ENCODE measurements at regions not wholly inside any gene's neighbourhood (a gene's known extent, or its start where the extent isn't known, plus 50 kb on each side); places are given as distances from the start of the nearest gene placed in this dataset.
A peak's percentile ranks its signal among the peaks of the same experiment; 100 is the strongest.

- H3K4me3 Mint-ChIP-seq (ENCODE audit: unreplicated experiment) = no peak overlapping the region
These were observed 77.0 kb downstream of the NPY start for GRCh38 chr7:24361001-24361400.

GRCh38 chr7:24365606-24366005 lies 81.6 kb downstream of the NPY start:
- no peak for DNase-seq (ENCODE audit: unreplicated experiment)
- Mint-ChIP-seq H3K4me1 (ENCODE audit: insufficient read depth, unreplicated experiment) (no peaks in the 10 kb centered on the region), H3K9me3 (ENCODE audit: unreplicated experiment) (no peaks in the 10 kb centered on the region), H3K27ac (ENCODE audit: low read depth, unreplicated experiment) (no peak overlapping the region), H3K27me3 (ENCODE audit: insufficient read depth, unreplicated experiment) (peaks cover 13% of the 10 kb centered on the region), H3K36me3 (ENCODE audit: insufficient read depth, unreplicated experiment) (no peaks in the 10 kb centered on the region), H3K4me3 (ENCODE audit: unreplicated experiment) (no peak overlapping the region)
- ChIA-PET CTCF (interaction anchor here (1.0 kb wide), 2 partner anchors 15 to 796 kb away, joined by 3 to 7 read pairs; no protein-coding TSS in a partner anchor), POLR2A (no interaction called here)
- no peak for TF ChIP-seq CTCF (IDR thresholded peaks at IDR 0.05; ENCODE audit: unreplicated experiment)
- no TSS peak for BruUV-seq (replicated peaks)
- intact Hi-C loops (cut with micrococcal nuclease) = no loop called here

More at GRCh38 chr7:24361001-24361400, 77.0 kb downstream of the NPY start:
- Mint-ChIP-seq H3K27ac (ENCODE audit: low read depth, unreplicated experiment) (no peak overlapping the region), H3K27me3 (ENCODE audit: insufficient read depth, unreplicated experiment) (peaks cover 13% of the 10 kb centered on the region), H3K36me3 (ENCODE audit: insufficient read depth, unreplicated experiment) (no peaks in the 10 kb centered on the region), H3K9me3 (ENCODE audit: unreplicated experiment) (no peaks in the 10 kb centered on the region), H3K4me1 (ENCODE audit: insufficient read depth, unreplicated experiment) (no peaks in the 10 kb centered on the region)
- DNase-seq (ENCODE audit: unreplicated experiment) = no peak
- no peak for TF ChIP-seq CTCF (IDR thresholded peaks at IDR 0.05; ENCODE audit: unreplicated experiment)
- CTCF ChIA-PET = interaction anchor here (0.6 kb wide), 1 partner anchor 17 kb away, joined by 3 read pairs; no protein-coding TSS in a partner anchor
- intact Hi-C loops (cut with micrococcal nuclease) = no loop called here
- POLR2A ChIA-PET = no interaction called here
- no TSS peak for BruUV-seq (replicated peaks)

- peaks cover 5% of the 10 kb centered on the region for H3K27me3 Mint-ChIP-seq (ENCODE audit: insufficient read depth, unreplicated experiment)
- no peaks in the 10 kb centered on the region for H3K9me3 Mint-ChIP-seq (ENCODE audit: unreplicated experiment)
- no peak for TF ChIP-seq CTCF (IDR thresholded peaks at IDR 0.05; ENCODE audit: unreplicated experiment)
- no peak overlapping the region for H3K4me3 Mint-ChIP-seq (ENCODE audit: unreplicated experiment)
- ChIA-PET CTCF (interaction anchor here (0.8 kb wide), 1 partner anchor 467 kb away, joined by 3 read pairs; no protein-coding TSS in a partner anchor), POLR2A (no interaction called here)
- DNase-seq (ENCODE audit: unreplicated experiment) = no peak
- BruUV-seq (replicated peaks) = no TSS peak
- intact Hi-C loops (cut with micrococcal nuclease) = no loop called here
- no peak overlapping the region for H3K27ac Mint-ChIP-seq (ENCODE audit: low read depth, unreplicated experiment)
- H3K36me3 Mint-ChIP-seq (ENCODE audit: insufficient read depth, unreplicated experiment) = no peaks in the 10 kb centered on the region
- no peaks in the 10 kb centered on the region for H3K4me1 Mint-ChIP-seq (ENCODE audit: insufficient read depth, unreplicated experiment)
These were observed 82.9 kb downstream of the NPY start for GRCh38 chr7:24366876-24367275.

GRCh38 chr7:24368161-24368560 lies 84.2 kb downstream of the NPY start:
- H3K9me3 Mint-ChIP-seq (ENCODE audit: unreplicated experiment) = no peaks in the 10 kb centered on the region
- H3K4me3 Mint-ChIP-seq (ENCODE audit: unreplicated experiment) = no peak overlapping the region
- no peak overlapping the region for H3K27ac Mint-ChIP-seq (ENCODE audit: low read depth, unreplicated experiment)
- DNase-seq (ENCODE audit: unreplicated experiment) = peak; percentile 22
- no peaks in the 10 kb centered on the region for H3K27me3 Mint-ChIP-seq (ENCODE audit: insufficient read depth, unreplicated experiment)
- no TSS peak for BruUV-seq (replicated peaks)
- intact Hi-C loops (cut with micrococcal nuclease) = no loop called here
- no peaks in the 10 kb centered on the region for H3K36me3 Mint-ChIP-seq (ENCODE audit: insufficient read depth, unreplicated experiment)
- no peak for TF ChIP-seq CTCF (IDR thresholded peaks at IDR 0.05; ENCODE audit: unreplicated experiment)
- H3K4me1 Mint-ChIP-seq (ENCODE audit: insufficient read depth, unreplicated experiment) = no peaks in the 10 kb centered on the region
- POLR2A ChIA-PET = no interaction called here
- CTCF ChIA-PET = no interaction called here

Data from MCF 10A (cell line).